CD14-positive monocyte (primary cell): ENCODE measurements at regions not wholly inside any gene's neighbourhood (a gene's known extent, or its start where the extent isn't known, plus 50 kb on each side); places are given as distances from the start of the nearest gene placed in this dataset.

Source experiments
- DNase-seq, 3 donors: peaks; one replicate each; pipeline ENCODE4 v3.0.0-alpha.2; 2011 to 2022
- H2AFZ ChIP-seq: 2 replicates; pipeline ENCODE4 v1.6.0; 2012; ENCODE audit warnings: mild to moderate bottlenecking, low read depth, low read length, inconsistent platforms; ENCODE audit not compliant: insufficient read depth, poor library complexity, severe bottlenecking
- H3K27ac ChIP-seq, 2 donors: 1 replicate in 1 of 2; 2 replicates in 1 of 2; pipeline ENCODE4 v1.5.1; 2012 to 2013; ENCODE audit warnings: low read length in 2 of 2, control low read depth in 1 of 2, inconsistent platforms in 1 of 2, low read depth in 1 of 2, mild to moderate bottlenecking in 1 of 2
- H3K27me3 ChIP-seq, 2 donors: one replicate each; pipeline versions ENCODE4 v1.6.0 to v1.6.1; 2011 to 2013; ENCODE audit warnings: low read length in 2 of 2; ENCODE audit not compliant: control insufficient read depth in 2 of 2, insufficient read depth in 2 of 2
- H3K36me3 ChIP-seq, 2 donors: replicated peaks in 1 of 2; 1 replicate in 1 of 2; 2 replicates in 1 of 2; pipeline versions ENCODE4 v1.5.1 to v1.6.1; 2012 to 2013; ENCODE audit warnings: low read length in 2 of 2, control low read depth in 1 of 2, inconsistent platforms in 1 of 2, mild to moderate bottlenecking in 1 of 2; ENCODE audit not compliant: insufficient read depth in 2 of 2, control insufficient read depth in 1 of 2
- H3K4me1 ChIP-seq, 2 donors: 1 replicate in 1 of 2; 2 replicates in 1 of 2; pipeline versions ENCODE4 v1.5.1 to v1.6.1; 2012 to 2013; ENCODE audit warnings: low read length in 2 of 2, control low read depth in 1 of 2, inconsistent platforms in 1 of 2, mild to moderate bottlenecking in 1 of 2, moderate library complexity in 1 of 2; ENCODE audit not compliant: insufficient read depth in 2 of 2, control insufficient read depth in 1 of 2
- H3K4me2 ChIP-seq: replicated peaks from 2 replicates; pipeline ENCODE3; 2012; ENCODE audit warnings: low read length, moderate library complexity, mild to moderate bottlenecking; ENCODE audit not compliant: poor library complexity, severe bottlenecking; ENCODE audit errors: extremely low read depth
- H3K4me3 ChIP-seq, 3 experiments: fragments of 200-600 bp in 1 of 3; sonication (generic) in 1 of 3; replicated peaks in 1 of 3; 1 replicate in 2 of 3; 2 replicates in 1 of 3; pipeline ENCODE4 v1.5.1; 2011 to 2013; ENCODE audit warnings: low read length in 3 of 3, mild to moderate bottlenecking in 3 of 3, control low read depth in 2 of 3, low read depth in 2 of 3, inconsistent platforms in 1 of 3, moderate library complexity in 1 of 3
- H3K79me2 ChIP-seq: 2 replicates; pipeline ENCODE4 v1.6.0; 2012; ENCODE audit warnings: mild to moderate bottlenecking, control low read depth, inconsistent platforms, low read length, moderate library complexity; ENCODE audit not compliant: insufficient read depth
- H3K9ac ChIP-seq: 2 replicates; pipeline ENCODE4 v1.6.0; 2017; ENCODE audit warnings: low read length, mild to moderate bottlenecking; ENCODE audit not compliant: insufficient read depth, poor library complexity, severe bottlenecking
- H3K9me3 ChIP-seq, 2 donors: replicated peaks in 1 of 2; 1 replicate in 1 of 2; 2 replicates in 1 of 2; pipeline versions ENCODE4 v1.5.1 to v1.6.1; 2012 to 2013; ENCODE audit warnings: low read length in 2 of 2, control low read depth in 1 of 2; ENCODE audit not compliant: control insufficient read depth in 1 of 2, insufficient read depth in 1 of 2
- H4K20me1 ChIP-seq: 2 replicates; pipeline ENCODE4 v1.6.0; 2012; ENCODE audit warnings: mild to moderate bottlenecking, low read length, control low read depth, moderate library complexity; ENCODE audit not compliant: insufficient read depth
- H3K27ac Mint-ChIP-seq, 7 donors: one replicate each; pipeline ENCODE4 v1.8.0; 2020; ENCODE audit warnings: mild to moderate bottlenecking in 7 of 7, mixed read lengths in 7 of 7, moderate library complexity in 6 of 7, inconsistent platforms in 2 of 7
- H3K27me3 Mint-ChIP-seq, 3 donors: one replicate each; pipeline ENCODE4 v1.8.0; 2021 to 2022; ENCODE audit warnings: low read depth in 3 of 3, mild to moderate bottlenecking in 3 of 3, mixed read lengths in 3 of 3, moderate library complexity in 3 of 3, inconsistent platforms in 1 of 3
- H3K36me3 Mint-ChIP-seq, 2 donors: one replicate each; pipeline ENCODE4 v1.8.0; 2020; ENCODE audit warnings: mixed read lengths in 2 of 2, inconsistent platforms in 1 of 2, mild to moderate bottlenecking in 1 of 2
- H3K4me1 Mint-ChIP-seq: one replicate; pipeline ENCODE4 v1.8.0; 2020; ENCODE audit warnings: mild to moderate bottlenecking, mixed read lengths
- H3K4me3 Mint-ChIP-seq, 2 donors: one replicate each; pipeline ENCODE4 v1.8.0; 2020; ENCODE audit warnings: mild to moderate bottlenecking in 2 of 2, mixed read lengths in 2 of 2, moderate library complexity in 1 of 2
- H3K9me3 Mint-ChIP-seq, 7 donors: one replicate each; pipeline ENCODE4 v1.8.0; 2020 to 2022; ENCODE audit warnings: mixed read lengths in 7 of 7, mild to moderate bottlenecking in 6 of 7, moderate library complexity in 6 of 7, inconsistent platforms in 2 of 7
- WGBS: methylation state at CpG from one replicate; pipeline ENCODE4 v1.1.5; 2013; ENCODE audit warnings: missing lambda C conversion rate; ENCODE audit not compliant: insufficient coverage; 5-methylcytosine and 5-hydroxymethylcytosine counted together
- intact Hi-C, 2 donors: fragments of 100-400 bp; cut with micrococcal nuclease; formaldehyde crosslinking; loops; one replicate each; pipeline versions ENCODE4 v1.15.0 to v1.15.1; 2023
- TF ChIP-seq, protein P1 (sequence below): fragments of 200-600 bp; IDR thresholded peaks from one replicate; pipeline ENCODE4 v1.8.0; 2022; ENCODE audit warnings: antibody characterized with exemption, mild to moderate bottlenecking

DNA sequence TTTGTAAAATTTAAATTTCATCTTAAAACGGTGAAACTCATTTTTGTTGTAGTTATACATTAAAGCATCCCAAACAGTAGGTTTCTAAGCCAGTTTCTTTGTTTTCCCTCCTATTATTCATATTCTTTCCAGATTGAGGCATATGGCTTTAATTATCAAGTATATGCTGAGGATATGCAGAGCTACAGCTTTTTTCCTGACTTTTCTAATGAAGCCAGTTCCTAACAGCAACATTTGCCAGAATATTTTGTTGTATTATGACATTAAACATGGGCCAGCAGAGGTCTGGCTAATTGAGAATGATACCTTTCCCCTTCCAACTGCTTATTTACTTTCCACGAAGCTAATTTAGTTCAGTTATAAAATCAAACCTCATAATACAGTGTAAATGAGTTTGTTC, 75.3 kb downstream of the SLIT2 start:
- Mint-ChIP-seq H3K4me1 (no peaks in the 10 kb centered on the region), H3K27ac (no peak overlapping the region), H3K4me3 (no peak overlapping the region), H3K27me3 (peaks cover 0 to 3% (median 0%) of the 10 kb centered on the region in 3 donors), H3K36me3 (no peaks in the 10 kb centered on the region), H3K9me3 (peaks cover 0 to 2% (median 0%) of the 10 kb centered on the region in 7 donors)
- WGBS, result no CpG with 5 or more reads among the region's 2 CpGs
- no peaks in the 10 kb centered on the region for H3K4me1 ChIP-seq
- no peak overlapping the region for H2AFZ ChIP-seq
- H3K27me3 ChIP-seq, result no peaks in the 10 kb centered on the region
- TF ChIP-seq, protein P1, sequence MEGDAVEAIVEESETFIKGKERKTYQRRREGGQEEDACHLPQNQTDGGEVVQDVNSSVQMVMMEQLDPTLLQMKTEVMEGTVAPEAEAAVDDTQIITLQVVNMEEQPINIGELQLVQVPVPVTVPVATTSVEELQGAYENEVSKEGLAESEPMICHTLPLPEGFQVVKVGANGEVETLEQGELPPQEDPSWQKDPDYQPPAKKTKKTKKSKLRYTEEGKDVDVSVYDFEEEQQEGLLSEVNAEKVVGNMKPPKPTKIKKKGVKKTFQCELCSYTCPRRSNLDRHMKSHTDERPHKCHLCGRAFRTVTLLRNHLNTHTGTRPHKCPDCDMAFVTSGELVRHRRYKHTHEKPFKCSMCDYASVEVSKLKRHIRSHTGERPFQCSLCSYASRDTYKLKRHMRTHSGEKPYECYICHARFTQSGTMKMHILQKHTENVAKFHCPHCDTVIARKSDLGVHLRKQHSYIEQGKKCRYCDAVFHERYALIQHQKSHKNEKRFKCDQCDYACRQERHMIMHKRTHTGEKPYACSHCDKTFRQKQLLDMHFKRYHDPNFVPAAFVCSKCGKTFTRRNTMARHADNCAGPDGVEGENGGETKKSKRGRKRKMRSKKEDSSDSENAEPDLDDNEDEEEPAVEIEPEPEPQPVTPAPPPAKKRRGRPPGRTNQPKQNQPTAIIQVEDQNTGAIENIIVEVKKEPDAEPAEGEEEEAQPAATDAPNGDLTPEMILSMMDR, result no peak
- H3K9me3 ChIP-seq, result no peaks in the 10 kb centered on the region
- intact Hi-C loops, result no loop called here
- no peaks in the 10 kb centered on the region for H3K36me3 ChIP-seq
- DNase-seq, result no peak
- no peaks in the 10 kb centered on the region for H3K79me2 ChIP-seq
- no peak overlapping the region for H3K9ac ChIP-seq
- H3K4me3 ChIP-seq, result no peak overlapping the region
- no peak overlapping the region for H3K27ac ChIP-seq
- no peaks in the 10 kb centered on the region for H4K20me1 ChIP-seq
- H3K4me2 ChIP-seq, result no peak overlapping the region

DNA sequence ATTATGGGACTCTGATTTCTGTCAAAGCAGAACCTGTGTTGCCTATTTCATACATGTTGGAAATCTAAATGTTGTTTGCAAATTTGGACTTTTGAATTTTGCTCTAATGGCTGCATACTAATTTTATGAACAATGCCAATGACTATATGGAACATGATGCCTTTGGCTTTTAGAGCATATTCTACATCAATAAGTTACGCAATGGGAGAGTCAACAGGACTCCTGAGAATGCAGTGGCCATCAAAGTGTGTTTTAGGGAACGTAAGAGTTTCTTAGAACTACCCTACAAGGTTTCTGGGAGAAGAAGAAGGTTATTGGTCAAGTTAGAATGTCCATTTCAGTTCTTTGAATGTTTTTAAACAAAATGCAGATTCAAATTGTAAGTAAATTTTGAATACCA, 76.1 kb downstream of the SLIT2 start:
- DNase-seq, result no peak
- Mint-ChIP-seq H3K36me3 (no peaks in the 10 kb centered on the region), H3K4me3 (no peak overlapping the region), H3K4me1 (no peaks in the 10 kb centered on the region), H3K27me3 (peaks cover 0 to 3% (median 0%) of the 10 kb centered on the region in 3 donors), H3K27ac (no peak overlapping the region), H3K9me3 (peaks cover 0 to 3% (median 0%) of the 10 kb centered on the region in 7 donors)
- Histone ChIP-seq H3K36me3 (no peaks in the 10 kb centered on the region), H3K4me2 (no peak overlapping the region), H3K4me1 (no peaks in the 10 kb centered on the region), H2AFZ (no peak overlapping the region), H3K9me3 (no peaks in the 10 kb centered on the region), H3K79me2 (no peaks in the 10 kb centered on the region), H3K27me3 (no peaks in the 10 kb centered on the region), H4K20me1 (no peaks in the 10 kb centered on the region), H3K4me3 (no peak overlapping the region), H3K9ac (no peak overlapping the region), H3K27ac (no peak overlapping the region)
- TF ChIP-seq, protein P1, result no peak
- WGBS, result no CpG with 5 or more reads among the region's 2 CpGs
- intact Hi-C loops, result no loop called here
